Frontal cortex (tissue), 3 donors: ENCODE measurements at regions not wholly inside any gene's neighbourhood (a gene's known extent, or its start where the extent isn't known, plus 50 kb on each side); places are given as distances from the start of the nearest gene placed in this dataset.

Experiments
- DNase-seq, 2 donors: peaks; one replicate each; pipeline ENCODE4 v3.0.0; 2012; ENCODE audit warnings: low spot score in 2 of 2
- FAIRE-seq: peaks from 2 replicates; lab custom pipeline; 2012; peaks lifted over from hg19 to GRCh38; lab: Jason Lieb, UNC
- donor health status: control.
- donor health status: control.
- donor health status: control.

DNA sequence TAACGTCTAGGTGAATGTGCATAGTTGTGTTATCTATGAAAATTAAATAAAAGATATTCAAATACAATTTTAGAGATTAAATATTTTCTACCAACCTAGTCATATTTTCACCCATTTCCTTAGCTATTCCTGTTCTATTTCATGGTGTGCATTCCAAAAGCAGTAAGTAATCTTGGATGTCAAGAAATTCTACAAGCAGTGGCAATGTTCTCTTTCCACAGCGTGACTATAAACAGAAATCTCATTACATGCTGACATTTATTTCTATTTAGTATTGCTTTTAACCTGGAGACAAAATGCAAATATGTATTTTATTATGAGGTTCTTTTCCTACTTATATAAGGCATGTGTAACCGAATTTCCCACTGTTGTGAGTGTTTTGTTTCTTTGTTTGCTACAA is 510.0 kb downstream of the ACTL7B start:
- FAIRE-seq (no peak), DNase-seq (no peak)

DNA sequence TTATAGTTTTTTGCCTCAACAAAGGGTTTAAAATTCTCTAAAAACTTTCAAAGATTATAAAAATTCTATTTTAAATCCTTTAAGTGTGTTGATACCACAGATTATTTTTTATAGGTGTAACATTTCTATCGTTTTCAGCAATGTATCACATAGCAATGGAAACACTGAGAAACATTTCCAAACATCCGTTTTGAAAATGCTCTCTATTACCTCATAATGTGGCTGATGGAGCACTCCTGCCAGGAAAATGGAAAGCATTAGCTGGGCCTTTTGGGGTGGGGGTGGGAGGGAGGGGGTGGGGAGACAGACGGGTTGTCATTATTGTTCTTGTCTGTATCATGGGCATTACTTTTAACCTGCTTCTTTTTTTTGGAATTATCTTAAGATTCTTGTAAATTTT is 516.5 kb downstream of the ACTL7B start:
- no peak for FAIRE-seq
- no peak for DNase-seq

DNA sequence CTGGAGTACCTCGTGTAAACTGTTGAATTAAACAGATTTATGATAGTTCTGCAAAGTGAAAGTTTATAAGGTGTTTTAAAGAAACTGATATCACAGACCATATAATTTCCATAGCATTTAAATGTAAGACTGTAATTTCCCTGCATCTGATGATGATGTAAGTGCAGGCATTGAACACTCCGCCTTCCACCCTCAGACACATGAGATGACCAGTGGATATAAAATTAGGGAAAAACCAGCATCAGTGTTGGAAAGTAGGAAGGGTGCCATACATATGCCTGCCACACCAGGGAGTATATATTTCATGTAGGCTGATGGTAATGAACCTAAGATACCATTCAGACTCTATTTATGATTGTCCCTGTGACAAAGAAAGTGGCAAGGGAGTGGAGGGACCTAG is 519.2 kb downstream of the ACTL7B start:
- no peak for FAIRE-seq
- DNase-seq, result no peak

DNA sequence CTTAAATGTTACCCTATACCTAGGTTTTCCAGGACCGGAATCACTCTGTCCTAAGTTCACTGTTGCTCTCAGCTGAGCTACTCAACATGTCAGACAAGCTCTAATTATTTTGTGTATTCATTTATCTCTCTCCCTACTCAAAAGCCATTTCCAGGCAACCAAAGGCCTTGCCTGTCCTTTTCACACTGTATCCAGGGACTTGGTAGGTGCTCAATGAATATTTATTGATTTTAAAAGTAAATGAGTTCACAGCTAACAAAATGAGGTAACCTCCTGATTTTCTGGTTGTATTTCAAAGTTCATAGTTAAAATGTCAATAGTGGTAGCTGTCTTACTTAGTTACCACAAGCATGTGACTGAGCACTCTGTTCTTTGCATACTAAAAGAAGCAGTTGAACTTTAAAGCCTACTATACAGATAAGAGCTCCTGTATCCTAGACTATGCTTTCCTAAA is 522.2 kb downstream of the ACTL7B start:
- FAIRE-seq, result no peak
- no peak for DNase-seq

DNA sequence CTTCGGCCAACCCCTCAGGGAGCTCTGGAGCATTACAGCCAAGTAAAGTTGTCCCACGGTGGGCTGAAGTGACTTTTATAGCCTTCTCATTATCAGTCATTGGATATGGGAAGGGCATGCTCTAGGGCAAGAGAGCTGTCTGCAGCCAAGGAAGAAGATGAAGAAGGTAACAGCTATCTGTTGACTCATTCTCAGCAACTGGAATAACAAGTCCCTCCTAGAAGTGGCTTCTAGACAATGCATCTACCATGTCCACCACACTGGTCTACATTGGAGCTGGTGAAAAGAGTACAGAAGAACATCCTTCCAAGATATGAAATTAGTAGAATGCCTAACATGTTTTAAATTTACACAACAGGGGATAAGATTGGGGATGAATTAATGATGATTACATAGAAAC is 524.2 kb downstream of the ACTL7B start:
- no peak for DNase-seq
- no peak for FAIRE-seq

DNA sequence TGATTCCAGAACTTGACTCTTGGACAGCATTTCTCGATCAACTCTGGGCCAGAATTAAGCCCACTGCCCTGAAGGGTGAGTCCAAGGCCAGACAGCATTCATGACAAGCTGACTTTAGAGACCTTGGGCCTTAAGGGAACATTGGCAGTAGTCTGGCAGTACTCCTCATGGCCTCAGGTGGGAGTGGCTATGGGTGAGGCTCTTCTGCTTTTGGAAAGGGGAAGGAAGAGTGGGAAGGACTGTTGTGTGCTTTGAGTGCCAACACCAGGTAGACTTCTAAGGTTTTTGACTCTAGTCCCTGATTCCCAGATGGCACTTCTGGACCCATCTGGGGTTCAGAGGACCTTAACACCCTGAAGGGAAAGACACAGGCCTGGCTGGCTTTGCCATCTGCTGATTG is 530.4 kb downstream of the ACTL7B start:
- no peak for DNase-seq
- FAIRE-seq, result no peak

DNA sequence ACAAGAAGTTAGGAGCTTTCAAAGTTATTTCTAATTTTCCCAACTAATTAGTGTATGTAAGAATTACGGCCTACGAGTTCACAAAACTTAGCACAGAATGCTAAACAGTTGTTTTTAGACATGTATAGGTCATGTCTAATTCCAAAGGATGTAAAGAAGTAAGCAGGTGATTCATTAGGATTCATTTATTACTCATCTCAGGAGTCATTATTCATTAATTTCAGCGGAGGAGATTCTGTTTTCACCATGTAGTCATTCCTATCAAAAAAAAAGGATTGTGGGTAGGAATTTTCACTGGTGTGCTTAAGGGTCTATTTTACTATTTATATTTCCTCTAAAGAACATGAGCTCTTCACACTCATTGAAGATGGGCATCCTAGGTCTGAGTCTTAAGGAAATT is 532.2 kb downstream of the ACTL7B start:
- no peak for FAIRE-seq
- DNase-seq, result no peak

DNA sequence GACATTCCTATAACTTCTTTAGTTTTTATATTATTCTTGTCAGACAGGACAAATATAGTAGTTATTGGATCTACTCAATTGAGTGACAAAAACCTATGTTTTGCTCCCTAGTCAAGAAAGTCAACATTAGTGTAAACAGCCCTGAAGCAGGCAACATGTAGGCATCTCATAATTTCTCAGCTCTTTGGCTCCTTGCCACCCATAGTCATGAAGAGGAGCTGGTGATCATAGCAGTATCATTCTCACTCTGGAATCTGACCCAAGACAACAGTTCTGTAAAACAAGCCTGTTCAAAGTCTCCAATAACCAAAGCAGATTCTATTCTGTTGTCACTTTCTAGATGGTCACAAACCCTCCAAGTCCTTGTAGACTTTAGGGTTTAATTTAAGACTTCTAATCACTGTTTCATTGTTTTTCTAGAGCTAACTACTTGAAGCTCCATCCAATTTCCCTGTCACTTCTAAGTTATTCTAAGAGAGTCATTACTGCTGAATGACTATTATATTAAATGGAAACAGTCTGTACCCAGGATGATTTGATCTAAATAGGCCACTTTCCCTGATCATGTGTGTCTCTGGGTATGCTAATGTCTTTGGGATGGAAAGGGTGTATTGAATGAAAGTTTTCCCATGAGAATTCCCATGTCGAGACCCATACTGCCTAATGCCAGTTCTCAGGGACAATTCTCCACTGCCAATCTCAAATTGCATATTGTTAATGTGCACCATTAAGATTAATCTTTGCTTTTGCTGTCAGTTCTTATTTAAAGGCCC is 533.3 kb downstream of the ACTL7B start:
- no peak for FAIRE-seq
- no peak for DNase-seq

DNA sequence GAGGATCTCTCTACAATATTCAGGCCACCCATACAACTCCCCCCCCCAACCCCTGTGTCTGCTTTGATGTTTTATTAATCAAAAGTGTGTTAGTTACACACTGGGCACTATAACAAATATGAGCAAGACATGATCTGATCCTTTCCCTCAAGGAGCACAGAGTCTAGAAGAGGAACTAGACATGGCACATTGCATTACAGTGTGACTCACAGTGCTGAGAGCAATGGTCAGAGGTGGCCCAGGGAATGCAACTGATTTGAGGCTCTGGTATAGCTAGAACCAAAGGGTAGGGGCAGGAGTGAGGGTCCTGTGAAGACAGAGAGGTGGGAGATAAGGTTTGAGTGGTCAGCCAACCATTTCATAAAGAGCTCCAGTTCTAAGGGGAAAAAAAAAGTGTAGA is 539.2 kb downstream of the ACTL7B start:
- no peak for FAIRE-seq
- DNase-seq, result no peak

DNA sequence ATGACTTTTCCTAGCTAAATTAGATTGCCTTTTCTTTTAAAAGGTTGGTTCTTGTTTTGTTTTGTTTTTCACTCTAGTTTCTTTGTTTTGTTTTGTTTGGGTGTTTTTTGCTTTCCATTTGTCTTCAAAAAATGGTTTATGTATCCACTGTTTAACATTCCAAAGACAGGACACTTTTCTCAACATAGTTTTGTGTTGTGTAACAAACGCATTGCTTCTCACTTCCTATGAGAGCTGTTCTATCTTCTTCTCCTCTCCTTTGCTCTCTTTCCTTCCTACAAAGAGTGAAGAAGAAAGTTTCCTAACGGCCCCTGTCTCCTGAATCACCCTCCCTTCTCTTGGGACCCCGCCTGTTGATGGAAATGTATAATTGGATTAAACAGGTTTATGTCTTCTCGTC is 539.7 kb downstream of the ACTL7B start:
- FAIRE-seq (no peak), DNase-seq (no peak)

DNA sequence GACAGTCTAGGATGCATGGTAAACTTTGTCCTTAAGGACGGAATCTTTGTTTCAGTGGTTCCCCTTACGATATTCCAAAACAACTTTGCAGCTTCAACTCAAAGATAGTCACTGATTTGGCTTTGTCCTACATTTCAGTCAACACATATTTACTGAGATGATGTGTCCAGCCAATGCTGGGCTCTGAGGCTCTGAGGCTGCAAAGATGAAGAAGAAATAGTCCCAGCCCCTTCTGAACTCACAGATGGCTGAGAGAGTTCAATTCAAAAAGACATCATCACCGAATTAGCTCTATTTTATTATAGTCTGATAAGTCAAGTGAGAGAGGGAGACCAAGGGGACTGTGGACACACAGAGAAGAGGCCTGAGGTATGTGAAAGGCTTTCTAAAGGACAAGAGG is 544.0 kb downstream of the ACTL7B start:
- no peak for DNase-seq
- FAIRE-seq, result no peak

DNA sequence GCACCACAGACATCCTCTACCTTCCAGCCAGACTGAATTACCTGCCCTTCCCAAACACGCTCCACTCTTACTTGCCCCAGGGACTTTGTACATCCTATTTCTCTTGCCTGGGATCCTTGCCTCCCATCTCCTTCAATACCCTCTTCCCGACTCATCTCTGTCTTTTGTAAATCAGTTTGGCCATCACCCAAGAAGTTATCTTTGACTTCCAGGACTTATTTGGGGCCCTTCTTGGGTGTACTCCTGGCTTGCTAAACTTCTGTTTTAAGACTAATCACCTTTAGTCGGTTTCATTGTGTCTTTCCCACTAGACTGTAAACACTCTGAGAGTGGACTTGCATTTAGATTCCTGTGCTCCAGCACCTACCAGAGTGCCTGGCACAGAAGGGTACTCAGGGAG is 545.6 kb downstream of the ACTL7B start:
- no peak for DNase-seq
- no peak for FAIRE-seq

DNA sequence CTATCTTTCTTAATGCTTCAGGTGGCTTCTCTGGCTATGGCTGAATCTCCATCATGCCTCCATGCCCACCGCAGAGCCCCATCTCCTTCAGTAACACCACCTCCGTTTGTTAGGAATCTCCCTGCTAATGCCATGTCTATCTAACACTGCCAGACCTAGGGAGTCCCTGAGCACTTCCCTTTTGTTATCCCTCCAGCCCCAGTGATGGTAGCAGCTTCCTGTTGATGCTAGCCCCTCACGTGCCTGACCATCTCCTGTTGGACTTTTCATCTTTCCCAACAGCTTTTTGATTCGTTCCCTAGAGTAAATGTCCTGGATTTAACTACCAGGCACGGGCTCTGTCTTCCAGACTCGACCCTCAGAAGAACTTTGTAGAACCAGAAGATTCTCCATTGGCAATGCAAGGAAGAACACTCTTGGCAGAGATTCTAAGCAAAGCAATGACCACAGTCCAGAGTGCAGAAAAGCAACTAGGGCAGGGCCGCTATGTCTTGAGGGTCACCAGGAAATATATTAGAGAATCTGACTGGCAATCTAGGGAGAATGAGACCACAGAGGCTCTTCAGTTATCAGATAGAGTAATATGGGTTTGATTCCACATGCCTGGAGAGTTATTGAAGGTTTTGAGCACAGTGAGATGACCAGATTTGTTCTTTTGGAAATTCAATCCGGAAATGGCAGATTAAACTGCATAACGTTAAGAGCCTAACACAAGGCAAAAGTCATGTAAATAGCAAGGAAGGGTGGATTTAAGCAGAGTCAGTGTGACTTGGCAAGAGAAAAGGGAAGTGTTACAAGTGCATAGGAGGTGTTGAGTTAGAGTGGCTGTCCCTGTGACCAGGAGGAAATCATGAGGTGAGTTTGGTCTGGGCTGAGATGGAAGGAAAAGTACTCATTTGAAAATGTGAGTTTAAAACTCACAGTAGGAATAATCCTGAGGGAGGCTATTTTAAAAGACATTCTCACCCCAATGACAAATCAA is 555.2 kb downstream of the ACTL7B start:
- FAIRE-seq, result no peak
- no peak for DNase-seq

DNA sequence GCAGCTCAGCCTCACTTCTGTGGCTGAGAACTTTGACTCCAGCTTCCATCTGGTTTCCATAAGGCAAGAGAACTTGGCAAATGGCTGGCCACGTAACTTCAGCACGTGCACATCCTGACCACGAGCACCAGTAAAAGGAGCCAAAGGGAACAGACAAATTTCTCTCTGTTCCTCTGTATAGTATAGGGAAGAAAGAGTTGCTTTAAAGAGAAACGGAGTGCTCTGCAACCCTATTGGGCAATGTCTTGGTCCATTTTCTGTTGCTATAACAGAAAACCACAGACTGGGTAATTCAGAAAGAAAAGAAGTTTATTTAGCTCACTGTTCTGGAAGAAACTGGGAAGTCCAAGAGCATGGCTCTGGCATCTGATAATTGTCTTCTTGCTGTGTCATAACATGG is 558.7 kb downstream of the ACTL7B start:
- no peak for DNase-seq
- no peak for FAIRE-seq

DNA sequence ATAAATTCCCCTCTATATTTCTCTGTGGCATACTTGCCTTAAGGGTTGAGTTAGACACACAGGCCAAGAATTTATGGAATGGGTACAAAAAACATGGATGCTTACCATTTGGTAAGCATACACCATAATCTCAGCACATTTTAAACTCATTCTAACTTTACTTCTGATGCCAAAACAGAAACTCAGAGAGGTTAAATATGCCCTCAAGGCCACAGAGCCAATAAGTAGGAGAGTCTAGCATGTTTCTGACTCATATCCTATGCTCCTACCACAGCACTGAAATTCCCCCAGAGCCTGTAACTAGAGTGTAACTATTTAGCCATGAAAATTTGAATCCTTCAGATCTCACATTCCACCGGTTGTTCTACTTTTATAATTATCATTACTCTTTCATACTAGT is 559.7 kb downstream of the ACTL7B start:
- no peak for FAIRE-seq
- no peak for DNase-seq

DNA sequence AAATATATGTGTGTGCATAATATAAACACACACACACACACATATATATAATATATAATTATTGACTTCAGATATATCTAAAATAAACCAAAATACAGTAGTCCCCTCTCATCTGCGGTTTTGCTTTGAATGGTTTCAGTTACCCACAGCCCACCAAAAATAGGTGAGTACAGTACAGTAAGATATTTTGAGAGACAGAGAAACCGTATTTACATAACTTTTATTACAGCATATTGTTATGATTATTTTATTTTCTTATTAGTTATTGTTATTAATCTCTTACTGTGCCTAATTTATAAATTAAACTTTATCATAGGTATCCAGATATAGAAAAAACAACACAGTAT is 564.2 kb downstream of the ACTL7B start:
- DNase-seq, result no peak
- FAIRE-seq, result no peak

DNA sequence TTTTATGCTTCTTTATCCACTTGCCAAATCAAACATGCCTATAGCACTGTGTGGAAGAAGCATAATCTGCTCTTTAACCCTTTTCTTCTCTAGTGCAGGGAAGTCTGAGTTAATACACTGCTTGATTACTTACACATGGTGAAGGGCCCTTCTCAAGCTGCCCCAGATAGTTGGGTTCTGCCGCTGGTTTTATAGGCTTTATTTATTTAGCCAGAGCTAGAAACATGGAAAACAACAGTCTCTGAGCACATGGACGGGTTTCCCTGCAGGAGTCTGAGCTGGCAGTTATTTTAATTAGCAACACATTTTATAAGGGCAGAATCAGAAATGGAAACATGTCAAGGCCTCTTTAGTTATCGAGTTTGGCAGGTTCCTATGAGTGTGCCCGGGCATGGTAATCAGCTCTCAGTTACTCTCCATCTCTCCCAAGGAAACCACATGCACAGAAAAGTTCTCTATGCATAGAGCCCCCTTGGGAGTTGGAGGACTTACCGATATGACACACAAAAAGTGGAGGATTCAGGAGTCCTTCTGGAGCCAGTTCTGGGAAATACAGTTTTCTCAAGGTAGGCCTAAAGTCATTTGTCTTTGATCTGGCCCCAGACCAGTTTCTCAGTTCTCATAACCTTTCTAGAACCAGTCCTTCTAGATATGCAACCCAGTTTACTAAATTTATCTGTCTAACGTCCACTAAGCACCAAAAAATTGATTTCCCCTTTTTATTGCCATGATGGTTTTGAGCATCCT is 564.8 kb downstream of the ACTL7B start:
- FAIRE-seq, result no peak
- DNase-seq, result no peak

DNA sequence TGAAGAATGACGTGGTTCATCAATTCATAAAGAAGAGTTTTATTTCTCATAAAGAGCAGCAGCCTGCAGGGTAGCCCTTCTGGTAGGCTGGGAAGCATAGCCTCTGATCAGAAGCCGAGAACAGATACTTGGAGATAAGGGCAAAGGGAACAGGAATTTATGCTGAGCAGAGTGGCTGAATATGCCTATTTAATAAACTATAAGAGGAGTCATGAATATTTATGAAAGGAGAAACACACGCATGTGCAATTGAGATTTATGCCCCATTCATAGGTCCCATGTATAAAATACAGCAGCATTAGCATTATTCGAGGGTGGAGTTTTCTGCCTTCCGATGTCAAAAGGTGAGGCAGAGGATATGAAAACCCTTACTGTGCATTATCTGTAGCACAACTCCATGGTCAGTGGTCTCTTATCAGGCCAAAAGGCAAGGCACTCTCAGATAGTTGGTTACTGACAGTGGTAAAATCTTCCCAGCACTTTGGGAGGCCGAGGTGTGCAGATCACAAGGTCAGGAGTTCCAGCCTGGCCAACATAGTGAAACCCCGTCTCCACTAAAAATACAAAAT is 569.1 kb downstream of the ACTL7B start:
- no peak for DNase-seq
- no peak for FAIRE-seq

DNA sequence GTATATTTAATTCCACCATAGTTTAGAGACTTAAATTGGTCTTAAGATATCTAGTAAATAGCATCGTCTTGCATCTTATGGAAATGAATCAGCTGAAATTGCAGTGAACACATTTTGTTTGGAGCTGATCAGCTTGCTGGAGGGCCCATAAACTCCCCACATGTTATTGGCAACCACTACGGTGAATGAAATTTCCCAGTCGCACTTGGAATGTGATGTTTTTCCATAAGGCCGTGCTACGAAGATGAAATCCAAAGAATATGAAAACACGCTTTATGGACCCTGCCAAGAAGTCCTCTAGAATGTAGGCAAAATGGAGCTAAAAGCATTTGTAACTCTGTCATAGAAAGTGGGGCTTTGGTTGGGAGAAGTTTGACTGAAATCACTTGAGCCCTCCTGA is 572.1 kb downstream of the ACTL7B start:
- no peak for FAIRE-seq
- no peak for DNase-seq

DNA sequence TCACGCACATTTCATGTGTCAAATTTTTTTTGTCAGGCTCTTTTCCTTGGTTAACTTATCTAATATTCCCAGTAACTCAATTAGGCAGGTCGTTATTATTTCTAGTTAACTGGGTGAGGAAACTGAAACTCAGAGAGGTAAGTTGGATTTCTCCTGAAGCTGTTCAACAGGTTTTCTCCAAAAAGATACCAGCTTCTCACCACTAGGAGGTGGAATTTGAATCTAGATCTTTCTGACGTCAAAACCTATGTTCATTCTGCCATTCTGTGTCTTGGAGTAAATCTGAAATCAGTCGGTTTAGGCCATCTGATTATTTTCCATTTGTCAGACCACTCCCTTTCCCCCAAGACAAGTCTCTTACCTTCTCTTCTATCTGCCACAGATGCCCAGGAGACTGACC is 572.9 kb downstream of the ACTL7B start:
- DNase-seq (no peak), FAIRE-seq (no peak)
